Natural killer cell (primary cell): ENCODE measurements at regions not wholly inside any gene's neighbourhood (a gene's known extent, or its start where the extent isn't known, plus 50 kb on each side); places are given as distances from the start of the nearest gene placed in this dataset.

Experiments
- ATAC-seq, 3 donors: fragments of 150-1000 bp in 2 of 3; fragments of 200-7000 bp in 1 of 3; cut with Tn5 transposase; 1 replicate in 1 of 3; 2 replicates in 2 of 3; pipeline ENCODE4 v1.10.0; 2021; ENCODE audit warnings: mild to moderate bottlenecking in 2 of 3, moderate library complexity in 2 of 3
- DNase-seq, 2 donors: peaks; one replicate each; pipeline versions ENCODE4 v3.0.0 to v3.0.0-alpha.2; 2013 to 2021; ENCODE audit warnings: mixed read lengths in 1 of 2
- H3K27ac ChIP-seq: one replicate; pipeline ENCODE4 v1.5.1; 2013; ENCODE audit warnings: mild to moderate bottlenecking, low read length
- H3K27me3 ChIP-seq: one replicate; pipeline ENCODE4 v1.6.1; 2013; ENCODE audit warnings: low read length; ENCODE audit not compliant: control insufficient read depth, insufficient read depth
- H3K36me3 ChIP-seq: one replicate; pipeline ENCODE4 v1.6.1; 2013; ENCODE audit warnings: low read length; ENCODE audit not compliant: control insufficient read depth, insufficient read depth
- H3K4me1 ChIP-seq: one replicate; pipeline ENCODE4 v1.6.1; 2013; ENCODE audit warnings: low read length; ENCODE audit not compliant: control insufficient read depth, insufficient read depth
- H3K4me3 ChIP-seq: one replicate; pipeline ENCODE4 v1.5.1; 2013; ENCODE audit warnings: low read length
- H3K9me3 ChIP-seq: one replicate; pipeline ENCODE4 v1.6.1; 2013; ENCODE audit warnings: low read length; ENCODE audit not compliant: control insufficient read depth, insufficient read depth
- H3K27ac Mint-ChIP-seq, 2 donors: one replicate each; pipeline ENCODE4 v1.8.0; 2022; ENCODE audit warnings: mild to moderate bottlenecking in 2 of 2, mixed read lengths in 2 of 2, moderate library complexity in 1 of 2
- H3K27me3 Mint-ChIP-seq, 2 donors: one replicate each; pipeline ENCODE4 v1.8.0; 2022; ENCODE audit warnings: low read depth in 2 of 2, mixed read lengths in 2 of 2
- H3K36me3 Mint-ChIP-seq: one replicate; pipeline ENCODE4 v1.8.0; 2022; ENCODE audit warnings: mixed read lengths
- H3K4me1 Mint-ChIP-seq, 2 donors: one replicate each; pipeline ENCODE4 v1.8.0; 2022; ENCODE audit warnings: mixed read lengths in 2 of 2
- H3K4me3 Mint-ChIP-seq: one replicate; pipeline ENCODE4 v1.8.0; 2022; ENCODE audit warnings: mild to moderate bottlenecking, moderate library complexity, mixed read lengths
- H3K9me3 Mint-ChIP-seq, 2 donors: one replicate each; pipeline ENCODE4 v1.8.0; 2022; ENCODE audit warnings: mixed read lengths in 2 of 2
- WGBS: methylation state at CpG from one replicate; pipeline ENCODE4 v1.1.7; 2013; ENCODE audit warnings: missing lambda C conversion rate; ENCODE audit not compliant: insufficient coverage; 5-methylcytosine and 5-hydroxymethylcytosine counted together
- intact Hi-C: fragments of 100-400 bp; cut with micrococcal nuclease; formaldehyde crosslinking; loops from one replicate; pipeline ENCODE4 v1.14.2; 2022
- TF ChIP-seq, protein P1 (sequence below): fragments of 200-600 bp; IDR thresholded peaks from one replicate; pipeline ENCODE4 v1.8.0; 2022; ENCODE audit warnings: antibody characterized with exemption

DNA sequence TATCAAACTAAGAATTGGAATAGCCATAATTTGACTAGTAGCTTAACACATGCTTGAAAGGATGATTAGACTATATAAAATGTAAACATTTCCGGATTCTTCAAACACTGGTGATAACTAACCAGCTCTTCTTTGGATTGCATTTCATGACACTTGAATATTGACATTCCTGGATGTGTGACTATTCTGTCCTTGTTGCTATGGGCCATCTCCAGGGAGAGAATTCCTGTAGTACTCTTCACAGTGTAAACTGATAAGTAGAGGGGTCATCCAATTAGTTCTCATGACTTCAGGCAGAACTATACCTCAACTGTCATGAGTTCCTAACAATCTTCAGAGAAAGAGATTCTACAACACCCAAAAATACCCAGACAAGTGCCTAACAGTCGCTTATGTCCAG, 1026.7 kb upstream of the TENM3 start:
- no peak overlapping the region for H3K4me3 ChIP-seq
- Mint-ChIP-seq H3K27me3 (no peaks in the 10 kb centered on the region), H3K36me3 (no peaks in the 10 kb centered on the region), H3K27ac (no peak overlapping the region), H3K9me3 (peaks cover 10 to 15% of the 10 kb centered on the region in 2 donors), H3K4me1 (no peaks in the 10 kb centered on the region), H3K4me3 (no peak overlapping the region)
- WGBS: 91% methylated on average over 2 of the region's 2 CpGs
- intact Hi-C loops: no loop called here
- H3K27me3 ChIP-seq: no peaks in the 10 kb centered on the region
- ATAC-seq: no peak
- no peak for DNase-seq
- no peaks in the 10 kb centered on the region for H3K4me1 ChIP-seq
- H3K27ac ChIP-seq: no peak overlapping the region
- TF ChIP-seq, protein P1, sequence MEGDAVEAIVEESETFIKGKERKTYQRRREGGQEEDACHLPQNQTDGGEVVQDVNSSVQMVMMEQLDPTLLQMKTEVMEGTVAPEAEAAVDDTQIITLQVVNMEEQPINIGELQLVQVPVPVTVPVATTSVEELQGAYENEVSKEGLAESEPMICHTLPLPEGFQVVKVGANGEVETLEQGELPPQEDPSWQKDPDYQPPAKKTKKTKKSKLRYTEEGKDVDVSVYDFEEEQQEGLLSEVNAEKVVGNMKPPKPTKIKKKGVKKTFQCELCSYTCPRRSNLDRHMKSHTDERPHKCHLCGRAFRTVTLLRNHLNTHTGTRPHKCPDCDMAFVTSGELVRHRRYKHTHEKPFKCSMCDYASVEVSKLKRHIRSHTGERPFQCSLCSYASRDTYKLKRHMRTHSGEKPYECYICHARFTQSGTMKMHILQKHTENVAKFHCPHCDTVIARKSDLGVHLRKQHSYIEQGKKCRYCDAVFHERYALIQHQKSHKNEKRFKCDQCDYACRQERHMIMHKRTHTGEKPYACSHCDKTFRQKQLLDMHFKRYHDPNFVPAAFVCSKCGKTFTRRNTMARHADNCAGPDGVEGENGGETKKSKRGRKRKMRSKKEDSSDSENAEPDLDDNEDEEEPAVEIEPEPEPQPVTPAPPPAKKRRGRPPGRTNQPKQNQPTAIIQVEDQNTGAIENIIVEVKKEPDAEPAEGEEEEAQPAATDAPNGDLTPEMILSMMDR: no peak
- no peaks in the 10 kb centered on the region for H3K36me3 ChIP-seq
- H3K9me3 ChIP-seq: no peaks in the 10 kb centered on the region

DNA sequence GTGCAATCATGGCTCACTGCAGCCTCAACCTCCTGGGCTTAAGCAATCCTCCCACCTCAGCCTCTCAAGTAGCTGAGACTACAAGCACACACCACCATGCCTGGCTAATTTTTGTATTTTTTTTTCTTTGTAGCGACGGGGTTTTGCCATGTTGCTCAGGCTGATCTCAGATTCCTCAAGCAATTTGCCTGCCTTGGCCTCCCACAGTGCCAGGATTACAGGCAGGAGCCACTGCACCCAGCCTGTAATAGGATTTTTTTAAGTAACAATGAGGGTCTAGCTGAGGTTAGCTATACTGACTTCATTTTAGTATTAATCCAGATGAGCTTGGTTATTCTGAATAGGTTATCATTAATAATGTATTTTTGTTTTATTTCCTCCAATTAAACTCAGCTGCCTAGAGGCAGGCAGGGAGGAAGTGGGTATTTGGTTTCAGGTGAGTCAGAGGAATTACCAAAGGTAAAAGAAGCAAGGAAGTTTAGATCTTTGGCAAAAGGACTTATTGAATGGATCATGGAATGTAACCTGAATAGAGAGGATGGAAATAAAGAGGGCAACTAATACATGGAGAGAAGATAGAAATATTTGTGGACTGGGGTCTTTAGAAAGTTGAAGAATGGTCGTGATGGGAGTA, 1023.3 kb upstream of the TENM3 start:
- ATAC-seq: no peak
- H3K27ac Mint-ChIP-seq: no peak overlapping the region
- H3K9me3 Mint-ChIP-seq: peaks cover 7% of the 10 kb centered on the region in 2 donors
- TF ChIP-seq, protein P1: no peak
- whole genome bisulfite sequencing: 84% methylated on average over 3 of the region's 3 CpGs
- no peaks in the 10 kb centered on the region for H3K4me1 Mint-ChIP-seq
- no peaks in the 10 kb centered on the region for H3K36me3 ChIP-seq
- no peaks in the 10 kb centered on the region for H3K27me3 ChIP-seq
- no peaks in the 10 kb centered on the region for H3K4me1 ChIP-seq
- no peaks in the 10 kb centered on the region for H3K36me3 Mint-ChIP-seq
- no peak overlapping the region for H3K4me3 Mint-ChIP-seq
- no peak overlapping the region for H3K4me3 ChIP-seq
- no peak overlapping the region for H3K27ac ChIP-seq
- H3K27me3 Mint-ChIP-seq: no peaks in the 10 kb centered on the region
- no peak for DNase-seq
- no peaks in the 10 kb centered on the region for H3K9me3 ChIP-seq
- intact Hi-C loops: no loop called here

DNA sequence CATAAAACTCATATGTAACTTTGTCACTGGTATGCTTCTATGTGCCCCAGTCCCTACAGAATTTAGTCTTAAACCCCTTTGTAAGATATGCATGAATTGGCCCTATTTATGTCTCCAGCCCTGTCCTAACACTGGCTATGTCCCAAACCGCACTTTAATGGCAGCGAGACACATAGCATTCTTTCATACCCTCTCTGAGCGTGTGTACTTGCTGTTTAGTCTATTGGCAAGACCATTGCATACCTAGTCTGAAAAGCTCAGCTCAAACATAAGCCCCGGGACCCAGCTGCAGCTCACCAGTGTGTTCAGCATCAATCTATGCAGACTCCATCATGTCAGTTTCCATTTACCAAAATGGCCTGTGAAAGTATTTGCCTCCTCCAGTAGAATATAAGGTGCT, 1018.4 kb upstream of the TENM3 start:
- ATAC-seq (no peak), DNase-seq (no peak)
- WGBS: 88% methylated on average over 4 of the region's 4 CpGs
- H3K27me3 ChIP-seq: no peaks in the 10 kb centered on the region
- H3K36me3 Mint-ChIP-seq: no peaks in the 10 kb centered on the region
- no peak overlapping the region for H3K4me3 ChIP-seq
- H3K27ac Mint-ChIP-seq: no peak overlapping the region
- no peaks in the 10 kb centered on the region for H3K9me3 ChIP-seq
- H3K4me3 Mint-ChIP-seq: no peak overlapping the region
- no peaks in the 10 kb centered on the region for H3K27me3 Mint-ChIP-seq
- TF ChIP-seq, protein P1: no peak
- peaks cover 5 to 6% of the 10 kb centered on the region in 2 donors for H3K9me3 Mint-ChIP-seq
- no peaks in the 10 kb centered on the region for H3K4me1 Mint-ChIP-seq
- no peak overlapping the region for H3K27ac ChIP-seq
- H3K4me1 ChIP-seq: no peaks in the 10 kb centered on the region
- H3K36me3 ChIP-seq: no peaks in the 10 kb centered on the region
- intact Hi-C loops: no loop called here

DNA sequence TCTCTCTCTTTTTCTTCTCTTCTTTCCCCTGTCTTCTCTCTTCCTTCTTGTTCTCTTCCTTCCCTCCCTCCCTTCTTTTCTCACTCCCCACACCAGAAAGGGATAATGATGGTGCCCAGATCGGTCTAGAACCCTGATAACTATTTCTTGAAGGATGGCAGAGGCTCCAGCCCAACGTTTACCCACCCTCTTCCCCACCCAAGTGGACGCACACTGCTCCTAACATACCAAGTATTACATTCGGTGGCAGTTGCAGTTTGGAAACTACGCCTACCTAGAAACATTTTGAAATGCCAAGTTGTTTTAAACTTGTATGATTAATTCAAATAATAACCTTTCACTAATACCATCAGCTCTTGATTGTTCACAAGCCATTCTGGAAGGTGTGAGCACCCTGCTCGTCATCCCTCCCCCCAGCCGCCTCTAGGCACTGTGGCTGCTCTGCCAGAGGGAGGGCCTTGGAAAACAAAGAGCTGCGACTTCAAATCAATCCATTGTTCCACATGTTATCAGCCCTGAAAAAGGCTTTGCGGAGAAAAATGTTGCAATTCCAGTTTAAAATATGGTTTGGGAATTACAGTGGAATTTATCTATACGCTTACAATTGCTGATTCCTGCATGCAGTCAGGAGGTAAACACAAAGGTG, 1017.5 kb upstream of the TENM3 start:
- H3K27ac Mint-ChIP-seq: no peak overlapping the region
- no peaks in the 10 kb centered on the region for H3K36me3 Mint-ChIP-seq
- Histone ChIP-seq H3K4me1 (no peaks in the 10 kb centered on the region), H3K9me3 (no peaks in the 10 kb centered on the region), H3K27me3 (no peaks in the 10 kb centered on the region), H3K4me3 (no peak overlapping the region), H3K36me3 (no peaks in the 10 kb centered on the region), H3K27ac (no peak overlapping the region)
- no peak overlapping the region for H3K4me3 Mint-ChIP-seq
- TF ChIP-seq, protein P1: no peak
- no peak for ATAC-seq
- intact Hi-C loops: no loop called here
- 66% methylated on average over 10 of the region's 10 CpGs for WGBS
- no peaks in the 10 kb centered on the region for H3K27me3 Mint-ChIP-seq
- H3K4me1 Mint-ChIP-seq: no peaks in the 10 kb centered on the region
- no peak for DNase-seq
- H3K9me3 Mint-ChIP-seq: peaks cover 3 to 6% of the 10 kb centered on the region in 2 donors
